ENCODE measurements at regions not wholly inside any gene's neighbourhood (a gene's known extent, or its start where the extent isn't known, plus 50 kb on each side); places are given as distances from the start of the nearest gene placed in this dataset.

GRCh38 chr20:52033313-52033712 is 158.3 kb downstream of the ZFP64 start:
- no peak overlapping the region for H3K14ac ChIP-seq (ENCODE audit: insufficient read length)
- H3K27ac ChIP-seq (ENCODE audit: low read depth, low read length): no peak overlapping the region
- no peaks in the 10 kb centered on the region for H4K20me1 ChIP-seq (replicated peaks in 1 of 2; ENCODE audit: control insufficient read depth in 1 of 2, insufficient read depth in 2 of 2, low read length in 2 of 2)
- no peak overlapping the region for H2BK20ac ChIP-seq (ENCODE audit: low read length)
- no peaks in the 10 kb centered on the region for H3K27me3 ChIP-seq (replicated peaks in 1 of 4; ENCODE audit: control insufficient read depth in 3 of 4, extremely low read depth in 1 of 4, insufficient read depth in 3 of 4, low read length in 3 of 4)
- H3K56ac ChIP-seq (replicated peaks; ENCODE audit: insufficient read length, low read depth, low read length): no peak overlapping the region
- H3K4ac ChIP-seq (replicated peaks; ENCODE audit: insufficient read length, low read depth, low read length): no peak overlapping the region
- no peak overlapping the region for H2BK15ac ChIP-seq (ENCODE audit: low read length)
- H2BK120ac ChIP-seq (replicated peaks; ENCODE audit: low read depth, low read length): no peak overlapping the region
- peaks cover 0 to 4% (median 2%) of the 10 kb centered on the region in 4 experiments; a peak in 3 of 7 replicates for H3K4me1 ChIP-seq (replicated peaks in 1 of 4; ENCODE audit: control insufficient read depth in 3 of 4, insufficient read depth in 4 of 4, low read length in 3 of 4)
- peak; percentile 50 for TF ChIP-seq SIX5 (IDR thresholded peaks at IDR 0.05; ENCODE audit: low read depth, low read length)
- no peak for TF ChIP-seq BACH1 (IDR thresholded peaks at IDR 0.05; ENCODE audit: low read length)
- TF ChIP-seq USF2 (IDR thresholded peaks at IDR 0.05; ENCODE audit: low read length): peak; percentile 77
- FAIRE-seq (no peak), DNase-seq (ENCODE audit: low read depth in 1 of 2, low spot score in 2 of 2) (no peak)
- no peak overlapping the region for H4K8ac ChIP-seq (ENCODE audit: extremely low read depth, insufficient read depth, low read length)
- H2BK12ac ChIP-seq (ENCODE audit: low read depth, low read length): no peak overlapping the region; the same call in 1 of the 2 replicates
- no peak overlapping the region; a peak in 1 of 4 replicates for H3K4me2 ChIP-seq (ENCODE audit: insufficient read depth in 1 of 2, low read depth in 2 of 2, low read length in 2 of 2)
- no peak overlapping the region for H4K5ac ChIP-seq (ENCODE audit: insufficient read length, low read depth, low read length)
- no peak overlapping the region for H3K4me3 ChIP-seq (ENCODE audit: extremely low read depth in 1 of 4, insufficient read depth in 2 of 4, low read depth in 3 of 4, low read length in 4 of 4)
- CTCF ChIA-PET (ENCODE audit: partially characterized antibody): no interaction called here
- H2BK5ac ChIP-seq (ENCODE audit: low read depth, low read length): no peak overlapping the region
- no peaks in the 10 kb centered on the region for H3K23me2 ChIP-seq (ENCODE audit: low read depth, low read length)
- no peaks in the 10 kb centered on the region for H3K79me2 ChIP-seq (ENCODE audit: control insufficient read depth in 1 of 2, insufficient read depth in 2 of 2, low read length in 2 of 2)
- H4K91ac ChIP-seq (replicated peaks; ENCODE audit: insufficient read length, low read length): no peak overlapping the region
- no peak overlapping the region for H2AK5ac ChIP-seq (ENCODE audit: low read depth, low read length)
- no peaks in the 10 kb centered on the region for H3K9me3 ChIP-seq (ENCODE audit: insufficient read depth in 2 of 2, low read depth in 1 of 2, low read length in 1 of 2)
- H3K36me3 ChIP-seq (ENCODE audit: control insufficient read depth in 2 of 4, insufficient read depth in 4 of 4, low read length in 3 of 4): no peaks in the 10 kb centered on the region
- no peak overlapping the region for H2AFZ ChIP-seq (ENCODE audit: low read length)
- POLR2A ChIA-PET (ENCODE audit: partially characterized antibody): interaction anchor here (1.3 kb wide), 1 partner anchor 15 kb away, joined by 5 read pairs; no protein-coding TSS in a partner anchor
- no peak overlapping the region for H3K23ac ChIP-seq (ENCODE audit: insufficient read length)
- no peak overlapping the region for H3K18ac ChIP-seq (ENCODE audit: extremely low read depth, low read length)
- 82% methylated on average over 5 of the region's 5 CpGs; no CpG with 5 or more reads in 1 of the 2 experiments for WGBS, 2 experiments (ENCODE audit: extremely low coverage in 1 of 2, insufficient coverage in 1 of 2, insufficient read length in 1 of 2, insufficient replicate concordance in 2 of 2, low coverage in 1 of 2, low lambda C conversion rate in 2 of 2, missing lambda C conversion rate in 1 of 2)
- no peaks in the 10 kb centered on the region for H3K79me1 ChIP-seq (ENCODE audit: low read depth, low read length)
- no peak overlapping the region for H3K9ac ChIP-seq (replicated peaks in 1 of 4; ENCODE audit: extremely low read depth in 1 of 4, low read depth in 3 of 4, low read length in 3 of 4)

Data from H1 (cell line).